NCI-H526 (cell line): ENCODE measurements at regions not wholly inside any gene's neighbourhood (a gene's known extent, or its start where the extent isn't known, plus 50 kb on each side); places are given as distances from the start of the nearest gene placed in this dataset.

Experiments
- DNase-seq, 2 experiments: peaks; one replicate each; lab custom pipeline; 2025; lab: John Stamatoyannopoulos, UW

GRCh38 chr18:76126327-76126726 is 368.7 kb downstream of the ZNF516 start:
- DNase-seq, result peak; percentile 6 to 45

GRCh38 chr18:76121011-76121410 is 374.0 kb downstream of the ZNF516 start:
- DNase-seq, result no peak

- no peak for DNase-seq
These were observed 379.5 kb downstream of the ZNF516 start for GRCh38 chr18:76115580-76115979.

- no peak for DNase-seq
These were observed 381.9 kb downstream of the ZNF516 start for GRCh38 chr18:76113101-76113500.

GRCh38 chr18:76102626-76103025 is 392.4 kb downstream of the ZNF516 start:
- DNase-seq, result no peak

GRCh38 chr18:76102156-76102555 is 392.9 kb downstream of the ZNF516 start:
- DNase-seq, result no peak

- DNase-seq, result no peak
These were observed 395.0 kb downstream of the ZNF516 start for GRCh38 chr18:76099931-76100457.

GRCh38 chr18:76098674-76099411 is 396.2 kb downstream of the ZNF516 start:
- DNase-seq, result no peak

GRCh38 chr18:76081536-76081935 is 413.5 kb downstream of the ZNF516 start:
- DNase-seq, result no peak

GRCh38 chr18:76080430-76080829 is 414.6 kb downstream of the ZNF516 start:
- no peak for DNase-seq

- no peak for DNase-seq
These were observed 419.3 kb downstream of the ZNF516 start for GRCh38 chr18:76075777-76076176.

GRCh38 chr18:76064998-76065397 is 430.0 kb downstream of the ZNF516 start:
- DNase-seq, result no peak

GRCh38 chr18:76058146-76058545 is 436.9 kb downstream of the ZNF516 start:
- no peak for DNase-seq

- no peak for DNase-seq
These were observed 437.7 kb downstream of the ZNF516 start for GRCh38 chr18:76057386-76057785.

GRCh38 chr18:76056471-76057110 is 438.5 kb downstream of the ZNF516 start:
- DNase-seq, result no peak

GRCh38 chr18:76055578-76055977 is 439.5 kb downstream of the ZNF516 start:
- DNase-seq, result no peak

- no peak for DNase-seq
These were observed 440.0 kb downstream of the ZNF516 start for GRCh38 chr18:76055025-76055424.

- DNase-seq, result no peak
These were observed 440.9 kb downstream of the ZNF516 start for GRCh38 chr18:76054156-76054555.

- DNase-seq, result no peak
These were observed 441.5 kb downstream of the ZNF516 start for GRCh38 chr18:76053551-76053950.

GRCh38 chr18:76052227-76052595 is 442.8 kb downstream of the ZNF516 start:
- DNase-seq, result no peak

- DNase-seq, result no peak
These were observed 443.4 kb downstream of the ZNF516 start for GRCh38 chr18:76051396-76052226.

- no peak for DNase-seq
These were observed 448.8 kb downstream of the ZNF516 start for GRCh38 chr18:76046221-76046620.

GRCh38 chr18:76042511-76042910 is 452.5 kb downstream of the ZNF516 start:
- no peak for DNase-seq
